ENCODE measurements at regions not wholly inside any gene's neighbourhood (a gene's known extent, or its start where the extent isn't known, plus 50 kb on each side); places are given as distances from the start of the nearest gene placed in this dataset.
"Not testable (repeated sequence)": the region's sequence is repeated elsewhere in the genome, so short reads cannot be mapped to it uniquely, and the experiment has no call there.

DNA sequence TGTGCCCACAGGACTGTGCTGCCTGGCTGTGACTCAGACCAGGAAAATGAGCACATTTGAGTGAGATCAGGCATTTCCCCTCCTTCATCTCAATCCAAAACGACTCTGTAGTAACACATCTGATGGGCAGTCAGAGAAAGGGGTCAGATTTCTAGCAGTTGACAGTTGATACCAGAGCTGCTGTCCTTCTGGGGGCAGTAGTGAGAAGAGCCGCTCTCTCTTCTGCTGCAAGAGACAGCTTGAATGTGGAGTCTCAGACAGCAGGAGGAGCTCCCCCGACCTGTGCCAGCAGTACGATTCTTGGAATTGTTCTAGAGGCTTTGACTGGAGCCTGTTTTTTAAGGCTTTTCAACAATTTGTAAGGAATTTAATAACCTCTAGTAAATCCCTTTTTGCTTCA lies 1413.7 kb downstream of the RPIA start:
- DNase-seq; H3K4me1 Mint-ChIP-seq (ENCODE audit: low read depth); H3K27ac Mint-ChIP-seq; CTCF ChIA-PET; H3K4me3 Mint-ChIP-seq; H3K27me3 Mint-ChIP-seq (ENCODE audit: low read depth); H3K9me3 Mint-ChIP-seq; intact Hi-C loops (cut with micrococcal nuclease); H3K36me3 Mint-ChIP-seq (ENCODE audit: low read depth): not testable (repeated sequence)

DNA sequence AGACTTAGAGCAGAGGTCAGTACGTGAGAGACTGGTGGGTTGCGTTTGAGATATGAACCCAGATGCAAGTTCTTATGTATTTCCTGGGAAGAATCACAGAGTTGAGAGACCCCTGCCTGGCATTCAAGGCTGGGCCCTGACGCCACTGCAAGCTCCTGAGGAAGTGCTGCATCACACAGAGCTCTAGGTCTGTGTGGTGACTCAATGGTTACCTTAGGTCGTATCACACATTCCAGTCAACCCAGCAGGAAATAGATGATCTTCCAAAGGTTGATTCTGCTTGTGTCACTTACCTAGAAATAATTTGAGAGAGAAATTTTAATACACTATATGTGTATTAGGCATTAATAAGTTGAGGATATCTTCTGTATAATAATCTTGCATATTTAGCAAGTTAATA lies 1431.9 kb downstream of the RPIA start:
- H3K27me3 Mint-ChIP-seq (ENCODE audit: low read depth); H3K4me3 Mint-ChIP-seq; CTCF ChIA-PET; H3K4me1 Mint-ChIP-seq (ENCODE audit: low read depth); H3K9me3 Mint-ChIP-seq; intact Hi-C loops (cut with micrococcal nuclease); DNase-seq; H3K36me3 Mint-ChIP-seq (ENCODE audit: low read depth); H3K27ac Mint-ChIP-seq: not testable (repeated sequence)

- H3K36me3 Mint-ChIP-seq (ENCODE audit: low read depth); H3K9me3 Mint-ChIP-seq; CTCF ChIA-PET; intact Hi-C loops (cut with micrococcal nuclease); H3K4me3 Mint-ChIP-seq; H3K4me1 Mint-ChIP-seq (ENCODE audit: low read depth); H3K27me3 Mint-ChIP-seq (ENCODE audit: low read depth); DNase-seq; H3K27ac Mint-ChIP-seq: not testable (repeated sequence)
Observed at GRCh38 chr2:90139046-90139445, 1447.6 kb downstream of the RPIA start.

- H3K4me3 Mint-ChIP-seq; H3K27ac Mint-ChIP-seq; H3K9me3 Mint-ChIP-seq; intact Hi-C loops (cut with micrococcal nuclease); H3K27me3 Mint-ChIP-seq (ENCODE audit: low read depth); DNase-seq; H3K4me1 Mint-ChIP-seq (ENCODE audit: low read depth); CTCF ChIA-PET; H3K36me3 Mint-ChIP-seq (ENCODE audit: low read depth): not testable (repeated sequence)
Observed at GRCh38 chr2:90141558-90141957, 1450.1 kb downstream of the RPIA start.

DNA sequence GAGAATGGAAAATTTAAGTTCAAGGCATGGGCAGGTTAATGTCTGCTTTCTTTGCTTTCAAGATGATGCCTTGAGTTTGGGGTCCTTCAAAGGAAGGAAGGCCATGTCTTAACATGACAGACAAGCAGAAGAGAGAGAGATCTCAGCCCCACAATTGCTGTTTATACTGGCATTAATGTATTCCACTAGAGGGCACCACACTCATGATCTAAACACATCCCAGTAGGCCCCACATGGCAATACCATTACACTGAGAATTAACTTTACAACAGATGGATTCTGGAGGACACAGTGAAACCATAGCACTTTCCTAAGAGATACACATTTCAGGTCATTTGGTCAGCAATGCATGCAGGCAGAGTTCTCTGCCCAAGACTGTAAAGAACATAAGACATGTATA lies 1460.3 kb downstream of the RPIA start:
- intact Hi-C loops (cut with micrococcal nuclease); CTCF ChIA-PET: not testable (repeated sequence)

DNA sequence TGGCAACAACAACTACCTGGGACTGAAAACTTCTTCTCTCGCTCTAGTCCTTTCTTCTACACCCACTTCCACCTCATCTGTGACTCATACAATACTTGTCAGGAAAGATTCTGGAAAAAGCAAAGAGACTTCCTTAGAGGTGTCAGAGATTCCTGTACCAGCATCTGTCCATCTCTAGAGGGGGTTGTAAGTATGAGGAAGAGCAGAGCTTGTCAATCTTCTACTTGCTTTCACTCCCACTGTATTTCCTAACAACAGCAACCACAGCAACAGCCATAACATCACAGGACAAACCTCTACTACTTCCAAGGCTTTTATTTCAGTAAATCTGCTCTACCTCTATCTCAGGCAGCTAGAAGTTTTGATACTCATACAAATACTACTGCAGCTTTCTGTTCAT lies 1479.5 kb downstream of the RPIA start:
- H3K36me3 Mint-ChIP-seq (ENCODE audit: low read depth); intact Hi-C loops (cut with micrococcal nuclease); CTCF ChIA-PET; H3K4me3 Mint-ChIP-seq; H3K27ac Mint-ChIP-seq; H3K4me1 Mint-ChIP-seq (ENCODE audit: low read depth); DNase-seq; H3K27me3 Mint-ChIP-seq (ENCODE audit: low read depth); H3K9me3 Mint-ChIP-seq: not testable (repeated sequence)

More for the DNA sequence above, 1460.3 kb downstream of the RPIA start:
- not testable (repeated sequence) for H3K36me3 Mint-ChIP-seq (ENCODE audit: low read depth); H3K4me3 Mint-ChIP-seq; H3K27ac Mint-ChIP-seq; DNase-seq; H3K4me1 Mint-ChIP-seq (ENCODE audit: low read depth); H3K27me3 Mint-ChIP-seq (ENCODE audit: low read depth); H3K9me3 Mint-ChIP-seq

DNA sequence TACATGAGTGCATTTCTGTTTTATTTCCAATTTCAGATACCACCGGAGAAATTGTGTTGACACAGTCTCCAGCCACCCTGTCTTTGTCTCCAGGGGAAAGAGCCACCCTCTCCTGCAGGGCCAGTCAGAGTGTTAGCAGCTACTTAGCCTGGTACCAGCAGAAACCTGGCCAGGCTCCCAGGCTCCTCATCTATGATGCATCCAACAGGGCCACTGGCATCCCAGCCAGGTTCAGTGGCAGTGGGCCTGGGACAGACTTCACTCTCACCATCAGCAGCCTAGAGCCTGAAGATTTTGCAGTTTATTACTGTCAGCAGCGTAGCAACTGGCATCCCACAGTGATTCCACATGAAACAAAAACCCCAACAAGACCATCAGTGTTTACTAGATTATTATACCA lies 1481.6 kb downstream of the RPIA start:
- H3K4me1 Mint-ChIP-seq (ENCODE audit: low read depth); H3K27me3 Mint-ChIP-seq (ENCODE audit: low read depth); H3K27ac Mint-ChIP-seq; intact Hi-C loops (cut with micrococcal nuclease); H3K36me3 Mint-ChIP-seq (ENCODE audit: low read depth); H3K9me3 Mint-ChIP-seq; DNase-seq; CTCF ChIA-PET; H3K4me3 Mint-ChIP-seq: not testable (repeated sequence)

- H3K4me3 Mint-ChIP-seq; intact Hi-C loops (cut with micrococcal nuclease): not testable (repeated sequence)
Observed at GRCh38 chr2:90179591-90179990, 1488.1 kb downstream of the RPIA start.

GRCh38 chr2:90207454-90208058 lies 1516.1 kb downstream of the RPIA start:
- CTCF ChIA-PET: no interaction called here
- H3K27me3 Mint-ChIP-seq (ENCODE audit: low read depth): peaks cover 2% of the 10 kb centered on the region
- H3K27ac Mint-ChIP-seq: no peak overlapping the region
- no peaks in the 10 kb centered on the region for H3K9me3 Mint-ChIP-seq
- H3K4me3 Mint-ChIP-seq: no peak overlapping the region
- DNase-seq: no peak
- no peaks in the 10 kb centered on the region for H3K36me3 Mint-ChIP-seq (ENCODE audit: low read depth)
- intact Hi-C loops (cut with micrococcal nuclease): no loop called here
- no peaks in the 10 kb centered on the region for H3K4me1 Mint-ChIP-seq (ENCODE audit: low read depth)

More at GRCh38 chr2:90179591-90179990, 1488.1 kb downstream of the RPIA start:
- H3K36me3 Mint-ChIP-seq (ENCODE audit: low read depth); CTCF ChIA-PET; H3K27me3 Mint-ChIP-seq (ENCODE audit: low read depth); H3K9me3 Mint-ChIP-seq; H3K27ac Mint-ChIP-seq; H3K4me1 Mint-ChIP-seq (ENCODE audit: low read depth); DNase-seq: not testable (repeated sequence)

- Mint-ChIP-seq H3K27me3 (ENCODE audit: low read depth) (peaks cover 2% of the 10 kb centered on the region), H3K9me3 (no peaks in the 10 kb centered on the region), H3K4me3 (no peak overlapping the region), H3K27ac (no peak overlapping the region), H3K36me3 (ENCODE audit: low read depth) (no peaks in the 10 kb centered on the region), H3K4me1 (ENCODE audit: low read depth) (no peaks in the 10 kb centered on the region)
- CTCF ChIA-PET: no interaction called here
- intact Hi-C loops (cut with micrococcal nuclease): no loop called here
- DNase-seq: no peak
Observed at GRCh38 chr2:90209009-90209408, 1517.5 kb downstream of the RPIA start.

DNA sequence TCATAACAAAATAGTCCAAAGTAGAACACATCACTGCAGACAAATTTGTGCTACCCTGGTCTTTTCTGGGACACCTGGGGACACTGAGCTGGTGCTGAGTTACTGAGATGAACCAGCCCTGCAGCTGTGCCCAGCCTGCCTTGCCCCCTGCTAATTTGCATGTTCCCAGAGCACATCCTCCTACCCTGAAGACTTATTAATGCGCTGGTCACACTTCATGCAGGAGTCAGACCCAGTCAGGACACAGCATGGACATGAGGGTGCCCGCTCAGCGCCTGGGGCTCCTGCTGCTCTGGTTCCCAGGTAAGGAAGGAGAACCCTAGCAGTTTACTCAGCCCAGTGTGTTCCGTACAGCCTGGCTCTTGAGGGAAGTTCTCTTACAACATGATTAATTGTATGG lies 1518.3 kb downstream of the RPIA start:
- no peaks in the 10 kb centered on the region for H3K9me3 Mint-ChIP-seq
- H3K36me3 Mint-ChIP-seq (ENCODE audit: low read depth): no peaks in the 10 kb centered on the region
- H3K27me3 Mint-ChIP-seq (ENCODE audit: low read depth): peaks cover 2% of the 10 kb centered on the region
- intact Hi-C loops (cut with micrococcal nuclease): no loop called here
- no peak overlapping the region for H3K4me3 Mint-ChIP-seq
- DNase-seq: no peak
- H3K4me1 Mint-ChIP-seq (ENCODE audit: low read depth): no peaks in the 10 kb centered on the region
- no peak overlapping the region for H3K27ac Mint-ChIP-seq
- CTCF ChIA-PET: no interaction called here

GRCh38 chr2:90215880-90216279 lies 1524.4 kb downstream of the RPIA start:
- H3K36me3 Mint-ChIP-seq (ENCODE audit: low read depth); CTCF ChIA-PET; H3K4me3 Mint-ChIP-seq; H3K27me3 Mint-ChIP-seq (ENCODE audit: low read depth); H3K9me3 Mint-ChIP-seq; intact Hi-C loops (cut with micrococcal nuclease); DNase-seq; H3K27ac Mint-ChIP-seq; H3K4me1 Mint-ChIP-seq (ENCODE audit: low read depth): not testable (repeated sequence)

DNA sequence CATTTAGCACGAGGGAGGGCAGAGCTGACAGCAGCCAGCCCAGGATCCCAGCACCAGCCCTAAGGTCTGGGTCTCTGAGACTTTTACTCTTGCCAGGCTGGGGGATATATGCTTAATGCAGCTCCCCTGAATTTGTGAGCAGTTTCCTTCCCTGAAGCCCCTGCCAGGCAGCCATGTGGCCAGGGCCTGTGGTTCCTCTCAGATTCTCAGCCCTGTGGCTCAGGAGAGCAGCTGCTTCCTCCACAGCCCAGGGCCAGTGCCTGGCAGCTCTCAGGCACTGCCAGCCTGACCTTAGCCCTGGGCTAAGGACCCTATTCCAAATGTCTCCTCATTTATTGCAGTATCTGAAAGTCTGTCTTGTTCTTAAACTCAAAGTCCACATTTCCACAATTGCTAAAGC lies 1525.3 kb downstream of the RPIA start:
- CTCF ChIA-PET; H3K27me3 Mint-ChIP-seq (ENCODE audit: low read depth); H3K4me1 Mint-ChIP-seq (ENCODE audit: low read depth); H3K4me3 Mint-ChIP-seq; H3K36me3 Mint-ChIP-seq (ENCODE audit: low read depth); intact Hi-C loops (cut with micrococcal nuclease); H3K27ac Mint-ChIP-seq; H3K9me3 Mint-ChIP-seq; DNase-seq: not testable (repeated sequence)

GRCh38 chr2:90218534-90218933 lies 1527.1 kb downstream of the RPIA start:
- DNase-seq; intact Hi-C loops (cut with micrococcal nuclease); H3K9me3 Mint-ChIP-seq; H3K4me3 Mint-ChIP-seq; H3K36me3 Mint-ChIP-seq (ENCODE audit: low read depth); H3K27ac Mint-ChIP-seq; CTCF ChIA-PET; H3K4me1 Mint-ChIP-seq (ENCODE audit: low read depth); H3K27me3 Mint-ChIP-seq (ENCODE audit: low read depth): not testable (repeated sequence)
